DMS79 (cell line): ENCODE measurements at regions not wholly inside any gene's neighbourhood (a gene's known extent, or its start where the extent isn't known, plus 50 kb on each side); places are given as distances from the start of the nearest gene placed in this dataset.
A peak's percentile ranks its signal among the peaks of the same experiment; 100 is the strongest.
"Not testable (repeated sequence)": the region's sequence is repeated elsewhere in the genome, so short reads cannot be mapped to it uniquely, and the experiment has no call there.

Experiments
- DNase-seq: peaks from one replicate; lab custom pipeline; 2025; lab: John Stamatoyannopoulos, UW

DNA sequence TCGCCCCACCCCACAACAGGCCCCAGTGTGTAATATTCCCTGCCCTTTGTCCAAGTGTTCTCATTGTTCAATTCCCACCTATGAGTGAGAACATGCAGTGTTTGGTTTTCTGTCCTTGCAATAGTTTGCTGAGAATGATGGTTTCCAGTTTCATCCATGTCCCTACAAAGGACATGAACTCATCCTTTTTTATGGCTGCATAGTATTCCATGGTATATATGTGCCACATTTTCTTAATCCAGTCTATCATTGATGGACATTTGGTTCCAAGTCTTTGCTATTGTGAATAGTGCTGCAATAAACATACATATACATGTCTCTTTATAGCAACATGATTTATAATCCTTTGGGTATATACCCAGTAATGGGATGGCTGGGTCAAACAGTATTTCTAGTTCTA lies 132.7 kb downstream of the SNX10 start:
- DNase-seq = not testable (repeated sequence)

DNA sequence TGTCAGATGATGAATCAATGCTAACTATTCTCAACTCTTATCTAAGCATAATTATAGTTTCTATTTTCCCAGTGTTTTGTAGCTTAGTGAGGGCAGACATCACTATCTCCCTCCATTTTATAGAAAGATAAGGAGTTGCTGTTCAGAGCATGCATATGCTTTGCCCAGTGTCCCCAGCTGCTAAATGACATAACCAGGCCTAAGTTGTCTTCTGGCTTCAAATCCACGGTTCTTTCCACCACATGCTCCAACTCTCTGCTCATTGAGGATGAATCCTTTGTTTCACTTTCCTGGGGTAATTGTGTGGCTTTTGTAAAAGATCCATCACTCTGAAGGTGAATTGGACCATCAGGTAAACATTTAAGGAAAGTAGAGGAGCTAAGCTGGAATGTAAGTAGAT lies 134.0 kb downstream of the SNX10 start:
- DNase-seq = no peak

DNA sequence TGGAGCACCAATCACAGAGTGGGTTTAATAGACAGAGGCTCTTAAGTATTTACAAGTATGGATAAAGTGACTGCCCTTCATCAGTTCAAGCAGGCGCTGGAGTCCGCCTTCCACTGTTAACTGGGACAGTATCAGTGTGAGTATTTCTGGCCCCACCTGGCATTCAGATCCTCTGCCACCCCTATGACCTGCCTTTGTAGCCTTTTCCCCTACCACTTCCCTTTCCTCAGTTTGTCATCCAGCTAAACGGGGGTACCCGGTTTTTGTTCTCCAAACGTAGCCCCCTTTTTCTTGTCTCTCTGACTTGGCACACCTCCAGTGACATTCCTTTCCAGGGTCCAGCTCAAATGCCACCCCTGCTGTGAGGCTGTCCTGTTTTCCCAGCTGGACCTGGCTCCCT lies 134.4 kb downstream of the SNX10 start:
- DNase-seq = no peak

DNA sequence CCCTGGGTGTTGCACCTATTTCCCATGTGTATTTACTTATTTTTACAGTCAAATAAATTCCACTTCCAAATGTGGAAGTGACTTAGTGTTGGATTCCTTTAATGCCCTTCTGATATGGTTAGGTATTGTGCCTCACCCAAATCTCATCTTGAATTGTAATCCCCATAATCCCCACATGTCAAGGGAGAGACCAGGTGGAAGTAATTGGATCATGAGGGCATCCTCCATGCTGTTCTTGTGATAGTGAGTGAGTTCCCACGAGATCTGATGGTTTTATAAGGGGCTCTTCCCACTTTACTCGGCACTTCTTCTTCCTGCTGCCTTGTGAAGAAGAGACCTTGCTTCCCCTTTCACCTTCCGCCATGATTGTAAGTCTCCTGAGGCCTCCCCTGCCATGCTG lies 136.9 kb downstream of the SNX10 start:
- DNase-seq = no peak

DNA sequence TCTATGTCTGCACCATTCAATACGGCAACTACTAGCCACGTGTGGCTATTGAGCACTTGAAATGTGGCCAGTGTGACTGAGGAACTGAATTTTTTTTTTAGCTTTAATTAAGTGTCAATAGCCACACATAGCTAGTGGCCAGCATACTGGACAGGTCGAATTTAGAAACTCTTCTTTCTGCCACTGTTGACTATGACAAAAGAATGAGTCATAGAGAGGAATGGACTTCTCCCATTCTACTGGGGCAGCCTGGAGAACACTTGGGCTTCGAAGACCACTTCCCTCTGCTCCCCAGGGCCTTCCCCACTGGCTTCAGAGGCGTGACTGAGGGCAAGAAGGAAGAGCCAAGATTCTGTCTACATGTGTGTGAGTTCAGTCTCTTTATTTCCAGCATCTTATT lies 137.5 kb downstream of the SNX10 start:
- no peak for DNase-seq

DNA sequence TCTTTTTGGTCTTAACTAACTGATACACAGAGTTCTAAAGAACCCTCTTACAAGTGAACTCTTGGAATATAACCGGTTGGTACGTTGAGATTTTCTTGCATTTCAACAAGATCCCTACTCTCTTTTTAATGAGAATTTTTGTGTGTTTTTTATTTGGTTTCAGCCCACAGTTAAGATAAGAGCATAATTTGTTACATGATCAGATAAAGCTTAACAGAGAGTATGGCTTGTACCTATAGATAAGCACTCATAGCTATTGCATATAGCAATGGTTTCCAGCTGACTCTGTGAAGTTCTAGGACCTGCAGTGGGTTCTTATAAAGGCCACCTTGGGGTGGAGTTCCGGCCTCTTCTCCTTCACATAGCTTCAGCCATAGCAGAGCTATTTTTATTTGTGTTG lies 143.3 kb downstream of the SNX10 start:
- no peak for DNase-seq

DNA sequence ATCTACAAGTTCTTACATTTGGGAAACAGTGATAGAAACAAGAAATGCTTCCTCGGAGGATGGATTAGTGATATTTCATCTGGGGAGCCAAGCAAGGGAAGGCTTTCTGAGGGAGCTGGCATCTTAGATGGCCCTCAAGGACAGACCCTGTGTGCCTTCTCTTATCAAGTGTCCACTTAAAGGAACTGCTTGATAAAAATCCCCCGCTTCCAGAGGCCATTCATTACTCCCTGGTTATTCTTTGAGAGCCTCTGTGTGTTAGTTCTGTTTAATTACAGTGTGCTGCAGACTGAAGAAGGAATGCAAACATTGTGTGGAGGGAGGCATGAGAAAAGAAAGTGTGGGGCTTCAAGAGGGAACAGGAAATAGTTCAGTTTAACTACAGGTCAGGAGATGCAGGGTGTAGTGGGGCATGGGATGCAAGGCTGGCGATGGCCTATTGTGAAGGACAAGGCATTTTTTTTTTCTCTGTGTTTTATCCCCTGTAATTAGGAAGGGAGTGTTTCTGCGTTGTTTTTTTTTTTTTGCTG lies 145.4 kb downstream of the SNX10 start:
- DNase-seq = peak; percentile 92

DNA sequence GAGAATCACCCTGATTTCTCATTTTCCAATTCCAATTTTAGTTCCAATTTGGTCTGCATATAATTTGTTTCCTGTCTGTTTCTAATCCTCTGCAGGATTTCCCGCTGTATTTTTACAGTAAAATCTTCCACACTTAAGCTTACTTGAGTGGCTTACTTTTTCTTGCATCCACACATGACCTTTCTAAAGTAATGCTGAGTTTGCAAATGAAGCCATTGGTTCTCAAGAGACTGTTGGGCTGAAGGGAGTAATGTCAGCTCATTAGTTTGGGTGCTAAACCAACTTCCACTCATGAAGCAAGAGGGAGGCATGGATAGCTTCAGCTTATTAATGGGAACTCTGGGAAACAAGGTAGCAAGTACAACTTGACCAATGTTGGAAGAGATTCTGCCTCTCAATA lies 146.4 kb downstream of the SNX10 start:
- no peak for DNase-seq

DNA sequence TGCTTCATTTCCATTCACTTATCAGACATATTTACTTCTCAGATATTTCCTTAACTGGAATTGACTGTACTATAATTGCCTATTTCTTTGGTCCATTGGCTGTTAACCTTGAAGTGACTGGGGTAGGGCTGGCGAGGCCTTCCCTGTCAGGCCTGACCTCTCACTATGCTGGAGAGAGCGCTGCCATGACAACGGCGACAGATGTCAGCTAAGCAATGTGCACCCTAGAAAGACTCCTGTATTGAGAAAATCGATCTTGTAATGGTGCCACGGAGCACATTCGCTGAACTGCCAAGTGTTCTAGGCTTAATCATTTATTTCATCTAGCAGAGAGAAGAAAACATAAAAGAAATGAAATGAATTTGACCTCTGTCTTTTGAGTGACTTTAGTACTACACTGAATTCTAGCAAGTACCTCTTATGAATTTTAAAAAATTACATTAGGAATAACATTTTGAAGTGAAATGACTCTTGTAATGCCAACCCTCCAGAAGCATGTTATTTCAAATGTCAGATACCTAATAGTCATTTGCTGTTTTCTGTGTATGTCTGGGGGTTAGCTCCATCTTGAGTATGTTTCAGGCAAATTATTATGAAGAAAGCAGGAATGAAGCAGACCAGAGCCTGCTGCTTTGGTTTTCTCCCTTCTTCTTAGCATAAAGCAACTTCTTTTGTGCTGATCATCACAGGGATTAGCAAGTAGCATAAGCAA lies 148.0 kb downstream of the SNX10 start:
- DNase-seq = peak; percentile 84

DNA sequence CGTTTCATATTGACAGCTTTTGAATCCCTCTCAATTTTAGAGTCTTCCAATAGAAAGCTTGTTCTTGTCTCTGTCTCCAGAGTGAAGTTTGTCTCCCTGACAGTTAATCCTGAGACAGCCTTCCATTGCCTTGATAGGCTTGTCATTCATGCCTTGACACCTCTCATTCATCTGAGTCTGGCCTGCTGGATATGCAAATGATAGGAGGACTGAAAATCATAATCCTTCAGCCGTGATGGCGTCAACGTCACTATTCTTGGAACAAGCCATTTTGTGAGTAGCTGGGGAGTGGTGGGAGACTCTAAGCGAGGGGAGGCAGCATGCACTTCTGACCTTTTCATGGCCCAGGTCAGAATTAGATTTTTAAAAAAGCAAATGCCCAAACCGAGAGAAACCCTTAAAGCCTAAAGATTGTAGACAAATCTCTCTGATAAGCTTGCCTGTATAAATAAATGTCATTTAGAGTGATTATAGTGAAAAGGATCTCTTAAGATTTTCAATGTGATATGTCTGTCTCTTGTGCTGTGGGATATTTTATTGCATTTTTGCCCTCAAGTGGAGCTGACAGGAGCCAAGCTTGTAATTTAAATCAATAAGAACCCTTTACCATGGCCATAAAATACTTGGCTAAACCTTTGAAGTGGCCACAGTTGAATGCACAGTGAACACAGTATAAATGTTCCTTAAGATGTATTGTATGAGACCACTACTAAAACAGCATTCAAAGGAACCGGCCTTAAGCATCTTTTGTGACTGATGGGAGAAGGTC lies 148.8 kb downstream of the SNX10 start:
- peak; percentile 98 for DNase-seq

DNA sequence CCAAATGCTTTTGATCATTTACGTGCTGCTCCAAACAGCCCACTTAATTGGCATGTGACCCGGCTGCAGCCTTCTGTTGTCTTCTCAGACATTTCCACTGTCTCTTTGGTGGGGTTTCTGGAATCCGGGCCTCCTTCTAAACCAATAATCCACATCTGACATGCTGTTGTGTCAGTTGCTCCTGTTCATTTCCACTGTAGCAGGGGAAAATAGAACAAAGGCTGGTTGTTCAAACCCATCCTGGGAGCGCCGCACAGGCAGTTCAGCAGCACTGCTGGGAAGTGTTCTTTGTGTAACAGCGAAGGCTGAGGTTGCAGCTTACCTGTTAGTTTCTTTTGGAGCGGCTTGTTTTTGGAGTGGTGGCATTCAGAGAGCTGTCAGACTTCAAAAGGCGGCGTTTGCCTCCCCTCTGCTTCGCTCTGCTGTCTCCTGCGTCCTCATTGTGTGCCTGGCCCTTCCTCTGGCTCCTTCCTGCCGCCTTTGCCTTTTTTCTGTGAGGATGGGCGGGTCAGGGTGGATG lies 149.4 kb downstream of the SNX10 start:
- no peak for DNase-seq

DNA sequence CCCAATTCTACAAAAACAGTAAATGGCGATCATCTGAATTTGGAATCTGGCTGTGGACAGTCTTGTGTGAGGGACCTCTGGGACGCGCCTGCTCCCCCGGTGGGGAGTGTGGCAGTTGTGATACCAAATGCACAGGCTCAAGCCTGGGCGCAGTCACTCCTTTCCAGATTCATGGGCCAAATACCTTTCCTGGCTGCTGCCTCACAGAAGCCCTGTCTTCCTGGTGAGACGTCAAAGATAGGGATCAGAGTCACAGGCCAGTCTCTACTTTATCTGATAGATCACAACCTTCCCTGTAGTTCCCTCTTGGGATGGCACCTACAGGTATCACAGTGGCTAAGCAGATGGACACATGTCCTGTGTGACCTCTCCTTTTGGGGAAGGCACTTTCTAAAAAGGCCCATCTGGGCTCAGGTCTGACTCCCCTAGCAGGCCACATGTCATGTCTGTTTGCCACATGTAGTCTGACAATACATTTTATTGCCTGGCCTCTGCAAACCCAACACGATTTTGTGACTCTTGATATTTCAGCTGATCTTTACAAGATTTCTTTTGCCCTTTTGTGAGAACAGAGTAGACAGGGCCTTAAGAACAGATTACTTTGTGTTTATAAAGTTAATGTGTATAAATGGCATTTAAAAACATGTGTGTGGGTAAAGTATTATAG lies 150.1 kb downstream of the SNX10 start:
- no peak for DNase-seq

DNA sequence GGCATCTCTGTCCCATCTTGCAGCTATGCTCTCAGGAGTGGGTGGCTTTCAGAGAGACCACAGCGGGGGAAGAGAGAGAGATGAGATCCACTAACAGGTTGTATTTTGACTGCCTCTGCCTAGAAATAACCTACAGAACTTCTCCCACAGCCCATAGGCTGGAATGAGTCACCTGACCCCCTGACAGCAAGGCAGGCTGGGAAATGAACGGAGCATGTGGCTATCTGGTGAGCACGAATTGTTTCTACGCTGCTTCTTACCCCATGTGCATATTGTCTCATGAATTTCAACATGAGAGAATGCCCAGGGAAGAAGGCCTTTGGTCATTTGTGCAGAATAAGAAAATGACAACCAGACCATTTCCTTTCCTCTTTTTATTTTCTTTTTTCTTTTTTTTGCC lies 151.3 kb downstream of the SNX10 start:
- DNase-seq = no peak

DNA sequence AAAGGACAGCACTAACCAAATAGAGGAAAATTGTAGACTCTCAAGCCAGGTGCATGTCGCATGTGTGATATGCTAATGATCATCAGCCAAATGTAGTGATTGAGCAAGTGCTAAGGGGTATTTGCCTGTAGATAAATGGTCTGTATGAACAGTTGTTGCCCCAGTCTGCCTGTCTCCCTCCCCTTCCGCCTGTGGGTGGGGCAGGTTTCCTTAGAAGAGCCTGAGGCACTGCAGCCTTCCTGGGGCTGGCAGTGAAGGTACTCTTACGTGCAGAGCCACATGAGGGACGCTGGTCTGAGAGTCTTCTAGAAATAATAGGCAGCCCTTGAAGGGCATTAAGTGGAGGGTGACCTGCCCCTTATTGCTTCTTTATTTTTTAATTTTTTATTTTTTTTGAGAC lies 152.1 kb downstream of the SNX10 start:
- DNase-seq = peak; percentile 56

DNA sequence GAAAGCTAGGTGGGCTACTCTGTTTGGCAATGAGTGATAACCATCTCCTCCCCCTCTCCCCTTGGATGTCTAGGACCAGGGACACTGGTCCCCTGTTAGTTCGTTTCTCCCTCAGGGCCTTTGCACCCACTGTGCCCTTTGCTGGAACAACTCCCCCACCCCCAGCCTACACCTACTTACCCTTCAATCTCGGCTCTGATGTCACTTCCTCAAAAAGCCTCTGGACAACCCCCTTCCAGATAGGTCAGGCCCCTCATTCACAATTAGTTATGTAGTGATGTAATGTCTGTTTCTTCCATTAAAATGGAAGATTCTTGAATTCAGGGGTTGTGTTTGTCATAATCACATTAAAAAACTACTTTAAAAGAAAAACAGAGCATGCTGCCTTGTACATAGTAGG lies 152.9 kb downstream of the SNX10 start:
- no peak for DNase-seq

DNA sequence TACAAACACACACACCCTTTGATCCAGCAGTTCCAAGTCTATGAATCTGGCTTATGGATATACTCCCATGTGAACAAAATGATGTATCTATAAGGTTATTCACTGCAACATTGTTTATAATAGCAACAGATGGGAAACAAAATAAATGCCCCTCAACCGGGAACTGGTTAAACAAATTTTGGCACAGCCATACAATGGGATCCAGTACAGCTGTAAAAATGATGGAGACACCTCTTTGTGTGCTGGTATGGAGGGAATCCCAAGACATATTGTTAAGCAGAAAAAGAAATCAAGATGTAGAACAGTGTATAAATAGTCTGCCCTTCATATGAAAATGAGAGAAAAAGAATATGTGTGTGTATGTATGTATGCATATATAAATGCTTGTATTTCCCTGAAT lies 155.5 kb downstream of the SNX10 start:
- DNase-seq = no peak

DNA sequence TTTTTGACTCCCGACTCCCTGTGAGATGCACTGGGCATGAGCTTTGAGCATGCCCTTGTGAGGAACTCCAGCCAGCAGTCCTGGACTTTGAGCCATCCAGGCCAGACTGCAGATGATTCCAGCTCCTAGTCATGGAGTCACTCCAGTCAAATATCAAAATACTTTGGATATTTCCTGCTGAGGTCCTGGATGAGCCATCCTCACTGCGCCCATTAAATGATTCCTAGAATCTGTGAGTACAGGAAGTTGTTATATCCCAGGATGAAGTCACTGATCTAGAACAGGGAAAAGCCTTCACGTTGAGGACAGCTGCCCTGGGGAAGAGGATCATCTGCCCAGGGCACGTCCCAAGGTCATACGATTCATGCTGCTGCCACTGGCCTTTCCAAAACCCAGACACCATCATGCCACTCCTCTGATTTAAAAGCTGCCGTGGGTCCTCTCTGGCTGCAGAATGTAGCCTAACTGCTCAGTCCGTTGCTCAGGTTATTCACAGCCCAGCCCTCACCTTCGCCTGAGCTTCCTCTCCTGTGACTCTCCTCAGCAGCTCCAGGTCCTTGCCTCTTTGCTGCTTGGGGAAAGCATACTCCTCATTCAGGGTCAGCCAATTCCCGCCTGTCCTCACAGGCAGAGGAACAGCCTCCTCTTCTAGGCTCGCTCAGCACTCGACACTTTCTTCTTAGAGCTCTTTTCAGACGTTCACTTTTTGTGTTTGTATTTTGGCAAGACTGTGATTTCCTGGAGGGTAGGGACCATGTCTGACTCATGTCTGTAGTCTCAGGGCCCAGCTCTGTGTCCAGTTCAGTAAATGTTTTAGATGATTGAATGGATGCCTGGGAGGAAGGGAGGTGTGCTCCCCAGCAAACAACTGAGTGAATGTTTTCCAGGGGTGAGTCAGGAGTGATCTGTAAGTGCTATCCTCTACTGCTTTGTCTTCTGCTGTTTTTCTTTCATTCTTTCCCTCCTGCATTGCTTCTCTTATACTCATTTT lies 157.8 kb downstream of the SNX10 start:
- no peak for DNase-seq

DNA sequence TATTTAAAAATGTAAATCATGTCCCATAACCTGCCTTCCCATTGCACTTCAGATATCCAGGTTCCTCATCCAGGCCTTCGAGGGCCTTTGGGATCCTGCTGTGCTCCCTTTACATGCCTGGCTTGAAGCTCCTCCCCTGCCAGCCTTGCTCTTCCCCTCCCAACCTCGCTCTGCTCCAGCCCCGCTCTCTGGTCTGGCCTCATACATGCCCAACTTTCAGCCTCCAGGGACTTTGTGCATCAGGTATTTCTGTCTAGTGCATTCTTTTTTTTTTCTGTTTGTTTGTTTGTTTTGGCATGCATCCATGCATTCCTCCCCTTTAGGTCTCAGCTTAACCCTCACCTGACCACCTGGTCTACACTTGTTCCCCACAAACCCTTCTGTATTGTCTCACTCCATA lies 160.3 kb downstream of the SNX10 start:
- DNase-seq = peak; percentile 91

DNA sequence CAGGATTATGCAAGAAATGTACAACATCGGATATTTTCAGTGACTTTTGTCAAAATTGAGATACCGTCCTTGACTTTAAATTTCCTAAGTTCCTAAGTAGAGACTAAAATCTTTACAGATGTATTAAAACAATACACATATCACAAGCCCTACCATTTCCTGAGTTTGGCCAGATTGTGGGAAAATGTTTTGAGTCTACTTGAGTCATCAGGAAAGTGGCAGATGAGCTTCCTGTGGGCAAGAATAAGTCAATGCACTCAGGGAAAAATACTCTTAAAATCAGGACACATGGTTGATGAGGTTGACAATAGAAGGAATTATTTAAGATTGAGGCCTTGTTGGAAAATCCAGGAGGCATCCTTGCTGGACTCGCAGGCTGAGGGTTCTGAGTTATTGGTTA lies 162.5 kb downstream of the SNX10 start:
- DNase-seq = no peak

DNA sequence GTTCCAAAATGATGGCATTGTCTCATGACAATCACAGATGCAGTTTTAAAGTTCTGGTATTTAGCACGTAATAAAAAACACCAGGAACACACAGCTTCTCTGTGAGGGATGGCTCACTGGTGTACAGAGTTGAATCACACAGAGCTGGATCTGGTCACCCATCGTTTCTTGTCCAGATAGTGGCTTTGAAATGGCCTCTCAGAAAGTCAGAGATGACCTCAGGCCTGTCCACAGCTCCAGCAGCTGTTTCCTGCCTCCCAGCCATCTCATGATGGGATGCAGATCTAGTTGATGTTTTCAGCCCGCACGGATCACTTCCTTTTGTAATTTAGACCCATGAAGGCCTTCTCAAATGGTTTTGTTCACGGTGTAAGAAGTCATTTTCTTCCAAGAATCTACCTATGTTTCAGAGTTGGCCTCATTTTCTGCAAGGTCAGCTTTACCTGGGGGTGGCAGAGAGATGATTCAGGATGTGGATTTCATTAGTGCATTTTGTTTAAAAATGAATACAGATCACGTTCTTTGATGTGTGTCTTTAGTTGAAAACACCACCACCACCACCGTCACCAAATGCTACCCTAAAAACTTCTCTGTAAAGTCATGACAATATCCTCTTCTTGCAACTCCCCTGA lies 166.2 kb downstream of the SNX10 start:
- no peak for DNase-seq
